HG03066 (cell line): ENCODE measurements at regions not wholly inside any gene's neighbourhood (a gene's known extent, or its start where the extent isn't known, plus 50 kb on each side); places are given as distances from the start of the nearest gene placed in this dataset.
A peak's percentile ranks its signal among the peaks of the same experiment; 100 is the strongest.

ENCODE experiments used
- ATAC-seq: cut with Tn5 transposase; IDR thresholded peaks from one replicate; pipeline ENCODE4 v1.9.1; 2021; ENCODE audit warnings: low read depth; ENCODE audit not compliant: unreplicated experiment

DNA sequence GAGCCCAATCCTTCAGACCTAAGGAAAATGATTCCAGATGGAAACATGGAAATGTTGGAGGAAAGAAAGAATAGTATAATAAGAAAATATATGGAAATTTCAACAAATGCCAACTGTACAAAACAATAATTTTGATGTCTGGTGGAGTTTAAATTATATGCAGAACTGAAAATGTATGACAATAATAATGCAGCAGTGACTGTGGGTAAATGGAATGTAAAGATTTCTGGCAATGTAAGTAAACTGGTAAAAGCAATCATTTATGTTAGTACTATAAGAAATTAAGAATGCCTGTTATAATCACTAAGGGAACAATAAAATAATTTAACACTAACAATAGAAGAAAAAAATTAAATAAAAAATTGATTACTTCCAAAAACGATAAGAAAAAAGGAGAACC is 89.0 kb downstream of the EDN1 start:
- no peak for ATAC-seq

DNA sequence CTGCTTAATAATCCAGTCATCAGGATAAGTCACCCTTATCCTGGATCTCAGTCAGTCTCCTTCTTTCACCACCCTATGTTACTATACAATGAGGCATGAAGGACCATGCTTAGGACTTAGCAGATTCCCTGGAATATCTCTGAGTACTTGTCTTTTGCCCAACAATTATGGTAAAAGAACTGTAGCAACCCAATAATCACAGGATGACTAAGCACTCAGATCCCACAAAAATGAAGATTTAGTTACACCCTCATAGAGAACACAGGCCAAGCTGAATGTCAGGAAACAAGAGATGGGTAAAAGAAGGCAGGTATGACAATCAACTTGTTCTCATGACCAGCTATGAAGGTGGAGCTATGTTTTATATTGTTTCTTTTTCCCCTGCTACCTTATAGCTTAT is 91.4 kb downstream of the EDN1 start:
- ATAC-seq = no peak

DNA sequence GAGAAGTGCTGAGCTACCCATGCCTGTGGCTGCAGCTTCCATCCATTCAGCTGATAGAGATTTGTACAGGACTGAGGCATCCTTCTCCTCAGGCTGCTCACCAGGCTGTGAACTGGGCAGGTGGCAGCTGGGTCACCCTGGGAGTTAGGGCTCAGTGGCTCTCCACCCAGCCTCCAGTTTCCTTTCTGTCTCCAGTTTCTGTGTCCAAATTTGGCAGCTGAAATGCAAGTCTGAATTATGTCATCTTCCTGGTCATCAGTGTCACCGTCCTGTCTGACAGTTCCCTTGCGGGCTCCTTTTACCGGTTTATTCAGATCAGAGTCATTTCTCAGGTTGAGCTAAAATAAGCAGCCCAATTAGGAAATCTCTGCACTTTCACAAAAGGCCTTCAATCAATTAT is 93.3 kb downstream of the EDN1 start:
- peak; percentile 94 for ATAC-seq

DNA sequence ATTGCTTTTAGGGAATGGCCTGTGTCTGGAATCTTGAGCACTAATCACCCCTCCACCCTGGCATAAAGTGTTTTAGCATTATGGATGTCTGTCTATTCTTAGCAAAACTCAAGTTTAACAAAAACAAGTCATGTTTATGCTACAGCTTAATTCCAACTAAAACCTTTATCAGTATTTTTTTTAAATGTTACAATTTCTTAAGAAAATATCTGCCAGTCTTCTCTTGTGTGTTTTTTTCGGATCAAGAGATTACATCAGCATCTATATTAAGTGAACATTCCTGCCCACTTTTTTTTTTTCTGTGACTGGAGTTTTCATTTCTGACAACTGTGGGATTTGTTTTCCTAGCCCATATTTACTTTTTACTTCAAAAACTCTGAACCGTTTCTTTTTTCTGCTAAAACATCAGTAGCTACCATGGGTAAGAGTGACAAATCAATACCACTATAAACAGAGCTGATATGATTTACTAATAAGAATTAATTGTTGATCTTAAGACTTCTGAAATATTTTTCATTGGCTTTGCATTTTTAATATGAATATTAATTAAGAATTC is 94.3 kb downstream of the EDN1 start:
- ATAC-seq = no peak

DNA sequence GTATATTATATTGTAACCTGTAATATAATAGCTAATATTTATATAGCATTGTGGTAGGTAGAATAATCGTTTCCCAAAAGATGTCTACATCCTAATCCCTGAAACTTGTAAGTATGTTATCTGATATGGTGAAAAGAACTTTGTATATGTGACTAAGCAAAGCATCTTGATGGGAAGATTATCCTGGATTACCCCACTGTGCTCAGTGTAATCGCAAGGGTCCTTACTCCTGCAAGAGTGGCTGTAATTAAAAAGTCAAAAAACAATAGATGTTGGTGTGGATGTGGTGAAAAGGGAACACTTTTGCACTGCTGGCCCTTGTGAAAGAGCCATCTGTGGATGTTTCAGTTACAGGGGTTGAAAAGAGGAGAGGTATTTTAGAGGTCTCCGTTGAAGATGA is 95.2 kb downstream of the EDN1 start:
- no peak for ATAC-seq

DNA sequence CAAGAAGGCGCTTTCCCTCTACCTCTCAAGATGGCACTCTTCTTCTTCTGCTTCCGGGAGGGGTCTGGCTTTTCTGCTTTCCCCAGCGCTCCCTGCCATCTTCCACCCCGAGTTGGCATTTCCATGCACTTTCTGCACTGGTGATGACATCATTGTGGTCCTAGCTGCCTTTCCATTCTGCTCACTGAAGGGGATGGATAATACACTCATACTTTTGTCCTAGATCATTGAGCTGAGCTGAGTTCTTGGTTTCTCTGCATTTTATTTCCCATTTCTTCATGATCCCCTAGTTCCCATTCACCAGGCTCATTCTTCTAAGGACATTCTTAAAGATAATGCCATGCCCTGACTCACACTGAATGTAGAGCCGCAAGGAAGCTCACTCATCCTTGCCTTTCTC is 96.7 kb downstream of the EDN1 start:
- no peak for ATAC-seq

DNA sequence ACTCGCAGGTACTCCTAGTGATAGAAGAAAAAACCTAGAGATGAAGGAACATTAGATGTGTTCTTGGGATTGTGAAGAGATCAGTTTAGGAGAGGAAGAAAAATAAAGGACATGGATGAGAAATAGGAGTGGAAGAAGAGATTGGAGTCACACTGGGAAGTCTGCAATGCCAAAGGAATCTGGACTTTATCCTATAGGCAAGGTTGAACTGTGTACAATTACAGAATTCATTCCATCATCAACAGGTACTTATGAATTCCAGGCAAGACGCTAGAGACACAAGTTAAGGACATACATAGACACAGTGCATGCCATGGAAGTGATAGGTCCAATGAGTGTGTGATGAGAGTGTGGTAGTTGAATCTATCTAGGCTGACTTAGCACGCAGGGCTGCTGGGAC is 101.3 kb downstream of the EDN1 start:
- ATAC-seq = no peak

DNA sequence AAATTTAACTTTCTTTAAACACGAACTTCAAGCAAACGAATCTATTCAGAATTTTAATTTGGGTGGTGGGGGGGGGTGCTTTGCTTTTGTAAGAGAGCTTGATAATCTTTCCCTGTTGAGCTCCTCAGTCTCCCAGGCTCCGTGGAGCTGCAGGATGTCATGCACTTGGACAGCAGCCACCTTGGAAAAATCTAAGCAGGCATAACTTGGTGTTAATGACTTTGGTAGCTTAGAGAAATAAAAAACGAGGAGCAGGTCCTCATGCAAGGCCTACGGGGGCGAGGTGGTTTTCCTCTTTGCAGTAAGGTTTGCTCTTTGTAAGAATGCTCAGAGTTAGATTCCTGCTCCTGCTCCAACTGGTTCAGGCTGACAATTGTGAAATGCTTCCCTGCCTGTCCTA is 102.3 kb downstream of the EDN1 start:
- no peak for ATAC-seq

DNA sequence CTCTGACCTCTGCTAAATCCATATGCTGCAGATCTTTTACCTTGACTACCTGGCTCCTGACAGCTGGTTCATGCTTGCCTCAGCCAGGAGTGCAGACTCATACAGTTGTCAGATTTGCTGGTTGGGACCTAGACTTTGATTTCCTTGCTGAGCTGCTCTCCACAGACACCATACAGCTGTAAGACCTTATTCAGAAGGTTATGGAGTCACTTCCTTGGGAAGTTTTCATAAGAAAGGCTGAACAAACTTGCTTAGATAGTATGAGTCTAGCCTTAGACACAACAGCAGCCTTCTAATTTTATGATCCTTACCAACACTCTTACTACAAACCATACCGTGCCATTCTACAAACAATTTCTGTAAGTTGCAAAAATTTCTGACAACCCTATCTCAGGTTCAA is 102.9 kb downstream of the EDN1 start:
- ATAC-seq = no peak

DNA sequence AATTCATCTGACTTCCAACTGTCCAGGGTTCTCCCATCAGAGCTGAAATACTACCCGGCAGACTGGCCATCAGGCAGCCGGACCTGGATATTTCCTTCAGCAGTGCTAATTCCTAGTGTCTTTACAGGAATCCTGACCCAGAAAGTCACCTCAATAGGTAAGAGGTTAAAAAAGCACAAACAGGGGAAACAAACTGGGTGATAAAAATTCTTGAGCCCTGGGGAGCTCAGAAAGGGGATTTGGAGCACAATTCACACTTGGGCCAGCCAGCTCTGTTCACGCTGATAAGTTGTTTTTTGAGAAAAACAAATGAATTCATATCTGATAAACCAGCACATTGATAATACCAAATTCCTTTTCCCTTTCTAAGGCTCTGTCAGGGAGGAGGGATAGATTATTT is 104.0 kb downstream of the EDN1 start:
- ATAC-seq = no peak

DNA sequence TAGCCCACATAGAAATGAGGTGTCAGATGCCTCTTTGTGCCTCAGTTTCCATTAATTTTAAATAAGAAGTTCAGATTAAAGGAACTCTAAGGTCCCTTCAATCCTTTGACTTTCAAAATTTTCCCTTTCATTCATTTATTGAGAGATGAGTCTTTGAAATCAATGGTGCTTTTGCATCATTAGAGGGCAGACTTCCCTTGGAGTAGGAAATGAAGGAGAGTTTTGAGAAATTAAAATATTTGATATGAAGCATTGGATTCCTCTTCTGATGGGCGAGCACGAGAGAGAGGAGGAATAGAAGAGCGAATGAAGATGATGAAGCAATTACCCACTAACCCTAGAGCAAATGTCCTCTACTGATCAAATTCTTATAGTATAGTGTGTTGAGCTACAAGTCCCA is 105.7 kb downstream of the EDN1 start:
- no peak for ATAC-seq

DNA sequence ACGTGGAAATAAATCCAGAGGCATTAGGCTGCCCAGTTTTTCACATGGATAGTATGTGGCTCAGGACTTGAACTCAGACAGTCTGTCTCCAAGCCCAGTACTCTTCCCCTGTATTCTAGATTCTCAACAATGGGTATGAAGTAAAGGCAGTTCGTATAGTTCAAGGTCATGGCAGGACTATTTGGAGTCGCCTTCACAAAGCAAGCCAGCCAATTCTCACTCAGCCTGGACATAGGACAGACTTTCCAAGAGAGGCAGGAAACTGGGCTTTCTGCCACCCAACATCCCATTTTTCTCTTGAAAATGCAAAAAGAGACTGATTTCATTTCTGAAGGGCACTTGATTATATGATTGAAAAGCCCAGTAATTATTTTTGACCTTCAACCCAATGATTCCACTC is 111.0 kb downstream of the EDN1 start:
- ATAC-seq = no peak

DNA sequence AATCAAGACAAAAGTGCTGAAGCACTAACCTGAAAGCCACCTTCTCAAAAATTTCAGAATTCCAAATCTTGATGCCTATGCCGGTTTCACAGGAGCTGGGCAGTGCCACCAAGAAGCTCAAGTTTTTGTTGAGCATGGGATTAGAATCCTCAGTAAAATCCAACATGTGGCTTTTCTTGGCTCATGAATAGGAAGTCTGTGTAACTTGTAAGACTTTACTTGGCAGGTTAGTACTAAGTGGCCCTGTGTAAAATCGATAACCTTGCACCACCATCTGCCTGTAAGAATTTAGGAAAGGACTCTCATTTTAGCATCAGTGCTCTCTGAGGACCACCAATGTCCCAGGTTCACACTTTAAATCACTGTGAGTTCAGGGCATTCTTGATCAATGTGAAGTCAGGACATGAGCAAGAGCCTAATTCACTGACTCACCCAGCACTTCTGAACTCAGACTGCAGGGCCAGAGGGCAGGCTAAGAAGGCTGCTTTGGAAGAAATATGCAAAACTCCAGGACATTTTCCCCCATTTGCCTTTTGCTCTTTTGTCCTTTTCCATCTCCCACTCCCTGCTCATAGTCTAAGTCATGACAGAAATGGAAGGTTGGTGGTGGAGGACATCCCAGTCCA is 113.2 kb downstream of the EDN1 start:
- no peak for ATAC-seq

DNA sequence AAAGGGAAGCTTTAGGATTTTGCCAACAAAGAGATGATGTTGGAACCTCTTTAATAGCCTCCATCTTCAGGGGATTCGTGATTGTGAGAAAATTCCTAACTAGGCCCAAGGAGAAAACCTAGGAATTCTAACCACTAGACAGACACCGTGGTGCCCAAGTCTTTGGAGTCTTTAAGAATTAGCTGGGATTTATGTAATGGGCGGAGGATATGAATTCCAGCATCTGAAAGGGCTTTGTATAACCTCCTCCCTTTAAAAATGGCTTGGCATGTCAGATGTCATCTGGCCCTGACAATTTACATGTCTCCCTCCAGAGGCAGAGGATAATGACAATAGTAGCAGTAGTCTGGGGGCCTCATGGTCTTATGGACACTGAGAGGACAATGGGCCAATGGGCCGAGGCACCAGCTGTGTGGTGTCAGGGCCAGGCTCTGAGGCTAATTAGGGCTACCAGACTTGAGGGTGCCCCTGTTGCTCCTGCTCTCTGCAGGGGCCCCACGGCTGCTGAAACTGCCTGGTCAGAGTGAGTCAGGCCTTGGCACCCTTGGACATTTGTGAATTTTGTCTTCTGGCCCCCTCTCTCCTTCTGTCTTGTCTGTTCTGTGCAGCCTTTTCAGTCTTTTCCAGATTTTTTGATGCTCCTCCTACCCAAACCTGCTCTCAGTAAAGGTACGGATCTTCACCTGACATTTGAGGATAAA is 113.9 kb downstream of the EDN1 start:
- no peak for ATAC-seq

DNA sequence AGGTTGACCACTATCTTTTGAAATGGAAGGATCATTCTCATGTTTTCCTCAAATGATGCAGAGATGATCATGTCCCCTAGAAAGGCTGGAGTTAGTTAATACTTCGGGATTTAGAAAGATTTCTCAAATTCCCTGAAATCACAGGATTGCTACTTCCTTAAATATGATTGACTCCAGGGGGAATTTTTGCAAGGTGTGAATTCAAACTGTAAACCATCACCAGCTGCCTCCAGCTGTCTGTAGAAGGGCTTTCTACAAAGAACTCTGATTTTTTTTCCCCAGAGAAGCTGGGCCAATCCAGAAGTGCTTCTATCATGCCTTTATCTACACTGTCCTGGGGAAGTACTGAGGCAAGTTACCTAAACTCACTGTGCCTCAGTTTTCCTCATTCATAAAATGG is 114.5 kb downstream of the EDN1 start:
- ATAC-seq = no peak

DNA sequence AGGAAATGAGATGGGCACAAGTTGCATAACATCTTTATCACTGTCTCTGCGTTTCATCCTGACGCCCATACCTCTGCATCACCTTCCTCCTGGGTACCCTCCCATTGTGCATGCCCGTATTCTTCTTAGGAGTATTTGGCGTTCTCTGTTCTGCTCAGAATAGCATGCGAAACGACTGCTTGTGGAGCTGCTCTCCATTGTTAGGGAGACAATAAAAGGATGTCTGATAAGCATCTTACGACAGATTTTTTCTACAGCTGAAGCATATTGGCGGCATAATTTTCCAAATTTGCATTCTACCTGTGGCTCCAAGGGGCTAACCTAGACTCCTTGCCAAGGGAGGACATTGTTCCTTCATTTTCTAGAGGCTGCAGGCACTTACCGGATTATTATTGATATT is 118.6 kb downstream of the EDN1 start:
- ATAC-seq = no peak

DNA sequence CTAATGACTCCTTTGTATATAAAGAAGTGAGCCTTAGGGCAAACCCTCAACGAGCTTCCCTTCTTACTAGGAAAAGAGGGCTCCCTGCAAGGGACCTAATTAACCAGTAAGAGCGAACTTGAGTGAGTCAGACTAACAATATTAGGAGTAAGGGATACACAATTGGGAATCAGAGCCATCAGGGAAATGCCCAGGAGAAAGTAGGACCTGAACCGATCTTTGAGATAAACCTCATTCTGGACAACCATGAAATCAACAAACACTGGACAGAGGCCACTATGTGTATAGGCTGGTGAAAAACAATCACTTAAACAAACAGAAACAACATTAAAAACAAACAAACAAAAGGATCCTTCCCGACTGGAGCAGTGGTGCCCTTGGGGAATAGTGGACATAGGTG is 120.8 kb downstream of the EDN1 start:
- no peak for ATAC-seq

DNA sequence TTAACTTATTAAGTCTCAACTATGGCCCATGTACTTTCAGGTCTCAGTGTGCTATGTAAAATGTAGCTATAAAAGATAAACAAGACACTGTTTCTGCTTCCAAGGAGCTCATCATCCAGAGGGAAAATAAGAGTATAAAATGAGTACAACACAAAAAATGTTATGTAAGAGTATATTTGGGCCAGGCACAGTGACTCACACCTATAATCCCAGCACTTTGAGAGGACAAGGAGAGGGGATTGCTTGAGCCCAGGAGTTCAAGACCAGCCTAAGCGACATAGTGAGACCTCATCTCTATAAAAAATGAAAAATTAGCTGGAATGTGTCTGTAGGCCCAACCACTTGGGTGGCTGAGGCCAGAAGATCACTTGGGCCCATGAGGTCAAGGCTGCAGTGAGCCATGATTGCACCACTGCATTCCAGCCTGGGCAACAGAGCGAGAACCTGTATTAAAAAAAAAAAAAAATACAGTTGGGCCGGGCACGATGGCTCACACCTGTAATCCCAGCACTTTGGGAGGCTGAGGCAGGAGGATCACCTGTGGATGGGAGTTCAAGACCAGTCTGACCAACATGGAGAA is 124.0 kb downstream of the EDN1 start:
- ATAC-seq = no peak

DNA sequence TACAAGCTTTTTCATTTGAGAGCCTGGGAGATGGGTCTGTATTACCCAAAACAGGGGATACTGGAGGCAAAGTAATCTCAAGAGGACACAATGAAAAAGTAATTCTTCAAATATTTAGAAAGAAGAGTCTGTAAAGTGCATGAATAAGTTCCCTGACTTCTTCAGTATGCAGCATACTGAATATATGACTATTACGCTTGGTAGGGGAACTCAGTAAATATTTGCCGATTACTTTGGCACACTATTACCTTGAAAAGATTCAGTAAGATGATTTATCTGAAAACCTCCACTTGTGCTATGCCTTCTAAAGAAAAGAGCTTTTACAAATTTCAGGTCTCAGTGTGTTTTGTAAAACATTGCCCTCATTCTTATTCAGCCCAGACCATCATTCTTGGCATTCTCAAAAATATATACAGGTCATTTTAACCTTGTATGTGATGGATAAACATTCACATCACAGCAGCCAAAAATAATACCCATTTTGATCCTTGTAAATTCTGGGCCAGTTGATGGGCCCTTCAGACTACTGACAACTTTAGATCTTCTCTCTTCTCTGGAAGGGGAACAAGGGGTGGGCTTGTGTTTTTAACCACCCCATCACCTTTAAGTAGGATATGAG is 125.9 kb downstream of the EDN1 start:
- no peak for ATAC-seq

DNA sequence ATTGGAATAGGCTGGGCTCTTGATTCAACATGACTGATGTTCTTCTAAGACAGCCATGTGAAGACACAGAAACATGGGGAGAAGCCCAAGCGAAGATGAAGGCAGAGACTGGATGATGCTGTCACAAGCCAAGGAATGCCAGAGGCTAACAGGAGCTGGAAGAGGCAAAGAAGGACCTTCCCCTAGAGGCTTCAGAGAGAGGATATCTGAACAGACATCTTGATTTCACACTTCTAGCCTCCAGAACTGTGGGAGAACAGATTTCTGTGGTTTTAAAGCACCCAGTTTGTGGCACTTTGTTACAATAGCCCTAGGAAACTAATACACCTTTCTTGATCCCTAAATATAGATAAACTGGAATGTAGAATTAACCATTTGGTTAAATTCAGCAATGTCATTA is 127.0 kb downstream of the EDN1 start:
- no peak for ATAC-seq

DNA sequence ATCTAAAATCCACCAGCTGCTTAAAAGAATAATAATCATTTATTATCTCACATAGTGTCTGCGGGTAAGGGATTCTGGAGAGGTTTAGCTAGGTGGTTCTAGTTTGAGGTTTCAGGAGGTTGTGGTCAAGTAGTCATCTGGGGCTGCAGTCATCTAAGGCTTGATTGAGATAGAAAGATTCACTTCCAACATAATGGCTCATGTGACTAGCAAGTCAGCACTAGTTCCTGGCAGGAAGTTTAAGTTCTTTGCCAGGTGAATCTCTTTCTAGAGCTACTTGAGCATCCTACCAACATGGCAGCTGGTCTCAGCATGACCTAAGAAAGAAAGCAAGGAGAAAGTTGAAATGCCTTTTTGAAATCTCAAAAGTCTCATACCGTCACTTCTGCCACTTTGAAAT is 128.8 kb downstream of the EDN1 start:
- no peak for ATAC-seq
